ENCODE measurements at regions not wholly inside any gene's neighbourhood (a gene's known extent, or its start where the extent isn't known, plus 50 kb on each side); places are given as distances from the start of the nearest gene placed in this dataset.
"Not testable (repeated sequence)": the region's sequence is repeated elsewhere in the genome, so short reads cannot be mapped to it uniquely, and the experiment has no call there.

- DNase-seq (ENCODE audit: low read depth), result no peak
Observed at GRCh38 chr6:40882323-40882997, 156.6 kb downstream of the UNC5CL start.

- no peak for DNase-seq (ENCODE audit: low read depth)
Observed at GRCh38 chr6:40881501-40881900, 157.5 kb downstream of the UNC5CL start.

- DNase-seq (ENCODE audit: low read depth), result no peak
Observed at GRCh38 chr6:40880906-40881305, 158.1 kb downstream of the UNC5CL start.

- no peak for DNase-seq (ENCODE audit: low read depth)
Observed at GRCh38 chr6:40879169-40879568, 159.9 kb downstream of the UNC5CL start.

GRCh38 chr6:40877362-40877761 lies 161.7 kb downstream of the UNC5CL start:
- DNase-seq (ENCODE audit: low read depth), result no peak

- no peak for DNase-seq (ENCODE audit: low read depth)
Observed at GRCh38 chr6:40876336-40876735, 162.7 kb downstream of the UNC5CL start.

GRCh38 chr6:40874495-40874894 lies 164.5 kb downstream of the UNC5CL start:
- DNase-seq (ENCODE audit: low read depth), result no peak

GRCh38 chr6:40871424-40871823 lies 167.6 kb downstream of the UNC5CL start:
- no peak for DNase-seq (ENCODE audit: low read depth)

GRCh38 chr6:40868089-40868865 lies 170.7 kb downstream of the UNC5CL start:
- DNase-seq (ENCODE audit: low read depth), result not testable (repeated sequence)

GRCh38 chr6:40867527-40867926 lies 171.5 kb downstream of the UNC5CL start:
- DNase-seq (ENCODE audit: low read depth), result not testable (repeated sequence)

GRCh38 chr6:40865259-40865658 lies 173.8 kb downstream of the UNC5CL start:
- DNase-seq (ENCODE audit: low read depth), result not testable (repeated sequence)

GRCh38 chr6:40860443-40860842 lies 178.6 kb downstream of the UNC5CL start:
- no peak for DNase-seq (ENCODE audit: low read depth)

- peak; percentile 19 for DNase-seq (ENCODE audit: low read depth)
Observed at GRCh38 chr6:40856271-40856670, 182.8 kb downstream of the UNC5CL start.

GRCh38 chr6:40855168-40855880 lies 183.7 kb downstream of the UNC5CL start:
- no peak for DNase-seq (ENCODE audit: low read depth)

- DNase-seq (ENCODE audit: low read depth), result no peak
Observed at GRCh38 chr6:40854592-40854991, 184.4 kb downstream of the UNC5CL start.

GRCh38 chr6:40852779-40853373 lies 186.1 kb downstream of the UNC5CL start:
- no peak for DNase-seq (ENCODE audit: low read depth)

GRCh38 chr6:40849546-40849945 lies 189.5 kb downstream of the UNC5CL start:
- no peak for DNase-seq (ENCODE audit: low read depth)

- no peak for DNase-seq (ENCODE audit: low read depth)
Observed at GRCh38 chr6:40848868-40849514, 190.0 kb downstream of the UNC5CL start.

GRCh38 chr6:40848038-40848437 lies 191.0 kb downstream of the UNC5CL start:
- peak; percentile 16 for DNase-seq (ENCODE audit: low read depth)

- no peak for DNase-seq (ENCODE audit: low read depth)
Observed at GRCh38 chr6:40845553-40845952, 193.5 kb downstream of the UNC5CL start.

GRCh38 chr6:40844246-40844645 lies 194.8 kb downstream of the UNC5CL start:
- DNase-seq (ENCODE audit: low read depth), result no peak

- no peak for DNase-seq (ENCODE audit: low read depth)
Observed at GRCh38 chr6:40841721-40842120, 197.3 kb downstream of the UNC5CL start.

Data from GM04503 (cell line).